Loucy (cell line): ENCODE measurements at regions not wholly inside any gene's neighbourhood (a gene's known extent, or its start where the extent isn't known, plus 50 kb on each side); places are given as distances from the start of the nearest gene placed in this dataset.

ENCODE experiments used
- EZH2phosphoT487 ChIP-seq: fragments of 200-600 bp; IDR thresholded peaks from 2 replicates; pipeline ENCODE4 v1.6.1; 2018; ENCODE audit warnings: antibody characterized with exemption, mild to moderate bottlenecking, moderate library complexity, borderline replicate concordance
- TF ChIP-seq, protein P1 (sequence below): fragments of 200-600 bp; sonication (generic); conservative IDR thresholded peaks from 2 replicates; pipeline ENCODE4 v1.5.1; 2014; ENCODE audit warnings: mild to moderate bottlenecking, antibody characterized with exemption, low read length

DNA sequence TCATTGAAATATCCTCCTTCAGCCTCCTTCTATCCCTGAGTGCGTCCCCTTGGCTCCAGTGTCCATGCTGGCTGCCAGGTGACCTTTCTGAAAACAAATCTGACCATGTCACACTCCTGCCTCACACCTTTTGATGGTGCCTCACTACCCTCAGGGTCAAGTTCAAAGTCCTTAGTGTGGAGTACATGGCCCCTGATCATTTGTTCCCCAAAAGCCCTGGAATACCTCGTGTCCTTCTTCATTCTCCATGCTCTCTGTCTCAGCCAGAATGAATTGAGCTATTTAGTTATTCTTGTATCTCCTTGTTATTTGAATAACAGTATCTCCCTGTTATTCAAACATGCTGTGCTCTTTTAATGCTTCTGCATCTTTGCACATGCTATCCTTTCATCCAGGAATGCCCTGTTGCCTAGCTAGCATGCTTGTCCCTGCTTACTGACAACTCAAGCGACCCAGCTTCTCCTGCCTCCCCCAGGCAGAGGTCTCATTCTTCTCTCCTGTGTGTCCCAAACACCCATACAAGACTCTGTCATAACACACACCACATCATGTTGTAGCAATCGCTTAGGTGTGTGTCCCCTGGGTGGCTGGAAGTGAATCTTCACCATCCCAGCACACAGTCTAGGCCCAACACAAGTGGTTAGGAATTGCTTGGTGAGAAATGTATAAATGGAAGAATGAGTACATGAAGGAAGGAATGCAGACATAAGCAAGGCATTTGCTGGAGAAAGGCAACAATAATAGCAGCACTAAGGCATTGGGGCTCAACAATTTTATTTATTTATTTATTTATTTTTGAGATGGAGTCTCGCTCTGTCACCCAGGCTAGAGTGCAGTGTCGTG lies 144.0 kb downstream of the DDX1 start:
- TF ChIP-seq, protein P1, sequence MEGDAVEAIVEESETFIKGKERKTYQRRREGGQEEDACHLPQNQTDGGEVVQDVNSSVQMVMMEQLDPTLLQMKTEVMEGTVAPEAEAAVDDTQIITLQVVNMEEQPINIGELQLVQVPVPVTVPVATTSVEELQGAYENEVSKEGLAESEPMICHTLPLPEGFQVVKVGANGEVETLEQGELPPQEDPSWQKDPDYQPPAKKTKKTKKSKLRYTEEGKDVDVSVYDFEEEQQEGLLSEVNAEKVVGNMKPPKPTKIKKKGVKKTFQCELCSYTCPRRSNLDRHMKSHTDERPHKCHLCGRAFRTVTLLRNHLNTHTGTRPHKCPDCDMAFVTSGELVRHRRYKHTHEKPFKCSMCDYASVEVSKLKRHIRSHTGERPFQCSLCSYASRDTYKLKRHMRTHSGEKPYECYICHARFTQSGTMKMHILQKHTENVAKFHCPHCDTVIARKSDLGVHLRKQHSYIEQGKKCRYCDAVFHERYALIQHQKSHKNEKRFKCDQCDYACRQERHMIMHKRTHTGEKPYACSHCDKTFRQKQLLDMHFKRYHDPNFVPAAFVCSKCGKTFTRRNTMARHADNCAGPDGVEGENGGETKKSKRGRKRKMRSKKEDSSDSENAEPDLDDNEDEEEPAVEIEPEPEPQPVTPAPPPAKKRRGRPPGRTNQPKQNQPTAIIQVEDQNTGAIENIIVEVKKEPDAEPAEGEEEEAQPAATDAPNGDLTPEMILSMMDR, result no peak
- TF ChIP-seq EZH2phosphoT487, result no peak
